Adrenal gland (tissue), 9 donors: ENCODE measurements at regions not wholly inside any gene's neighbourhood (a gene's known extent, or its start where the extent isn't known, plus 50 kb on each side); places are given as distances from the start of the nearest gene placed in this dataset.
"Not testable (repeated sequence)": the region's sequence is repeated elsewhere in the genome, so short reads cannot be mapped to it uniquely, and the experiment has no call there.

Experiments used
- DNase-seq, 7 donors: peaks; one replicate each; pipeline ENCODE4 v3.0.0-alpha.2; 2019 to 2020
- H3K27ac ChIP-seq, 5 donors: fragments of 200-600 bp; sonication (generic) in 4 of 5; 1 replicate in 3 of 5; 2 replicates in 2 of 5; pipeline versions ENCODE4 v1.5.1 to v1.8.0; 2016 to 2020; ENCODE audit warnings: mild to moderate bottlenecking in 1 of 5
- H3K27me3 ChIP-seq: fragments of 200-600 bp; 2 replicates; pipeline ENCODE4 v1.8.0; 2021
- H3K36me3 ChIP-seq, 2 donors: fragments of 200-600 bp; replicated peaks in 1 of 2; 1 replicate in 1 of 2; 2 replicates in 1 of 2; pipeline versions ENCODE4 v1.5.1 to v1.8.0; 2018 to 2022
- H3K4me1 ChIP-seq, 2 donors: fragments of 200-600 bp; replicated peaks in 1 of 2; 1 replicate in 1 of 2; 2 replicates in 1 of 2; pipeline versions ENCODE4 v1.5.1 to v1.8.0; 2018 to 2021
- H3K4me3 ChIP-seq, 4 donors: fragments of 200-600 bp; sonication (generic) in 3 of 4; one replicate each; pipeline ENCODE4 v1.5.1; 2016 to 2018
- H3K9me3 ChIP-seq, 3 donors: fragments of 200-600 bp; sonication (generic) in 1 of 3; replicated peaks in 1 of 3; 1 replicate in 2 of 3; 2 replicates in 1 of 3; pipeline versions ENCODE4 v1.5.1 to v1.8.0; 2016 to 2021
- CTCF ChIP-seq, 6 experiments: fragments of 450-650 bp in 4 of 6; fragments of 200-600 bp in 2 of 6; sonication (generic) in 1 of 6; IDR thresholded peaks; 1 replicate in 5 of 6; 2 replicates in 1 of 6; pipeline versions ENCODE4 v1.5.1 to v1.8.0; 2016 to 2021; ENCODE audit warnings: antibody characterized with exemption in 6 of 6, mild to moderate bottlenecking in 2 of 6, moderate library complexity in 1 of 6
- POLR2A ChIP-seq, 2 donors: fragments of 450-650 bp; IDR thresholded peaks; one replicate each; pipeline ENCODE4 v1.6.1; 2017; ENCODE audit warnings: antibody characterized with exemption in 2 of 2, mild to moderate bottlenecking in 2 of 2, moderate library complexity in 1 of 2
- WGBS, 4 donors: extraction: QIAGEN DNeasy Blood & Tissue Kit in 2 of 4; methylation state at CpG; one replicate each; pipeline versions ENCODE4 v1.1.5 to v1.1.7; 2013 to 2017; 5-methylcytosine and 5-hydroxymethylcytosine counted together
- intact Hi-C, 2 donors: fragments of 100-400 bp; cut with DNase I; formaldehyde crosslinking; loops; one replicate each; pipeline versions ENCODE4 v1.14.1 to v1.15.0; 2022 to 2023
- donor health status: healthy with polysubstance abuse.
- donor health status: Bipolar disorder and iron deficiency.
- donor health status: DM: yes; HTN: yes; CAD: no.
- donor health status: DM: no; HTN: no; CAD: no.
- donor health status: DM: no; HTN: no; CAD: no.

GRCh38 chr10:94251568-94251967 lies 111.2 kb downstream of the NOC3L start:
- no peak for DNase-seq
- Histone ChIP-seq H3K36me3 (no peaks in the 10 kb centered on the region), H3K4me3 (no peak overlapping the region), H3K9me3 (no peaks in the 10 kb centered on the region), H3K27ac (no peak overlapping the region), H3K4me1 (no peaks in the 10 kb centered on the region), H3K27me3 (no peaks in the 10 kb centered on the region)
- TF ChIP-seq POLR2A (IDR thresholded peaks at IDR 0.05) (no peak), CTCF (IDR thresholded peaks at IDR 0.05) (no peak)
- intact Hi-C loops: no loop called here
- WGBS, 4 donors: 74 to 94% (median 87%) methylated on average over 1 of the region's 1 CpG

GRCh38 chr10:94257407-94257806 lies 105.3 kb downstream of the NOC3L start:
- DNase-seq, intact Hi-C loops, H3K4me3 ChIP-seq, H3K36me3 ChIP-seq, H3K27ac ChIP-seq, H3K9me3 ChIP-seq, H3K27me3 ChIP-seq, H3K4me1 ChIP-seq: not testable (repeated sequence)
- WGBS, 4 donors: 88 to 99% (median 93%) methylated on average over 4 to 6 of the region's 6 CpGs

- DNase-seq: no peak
- H3K9me3 ChIP-seq: no peaks in the 10 kb centered on the region
- no peaks in the 10 kb centered on the region for H3K4me1 ChIP-seq
- intact Hi-C loops: no loop called here
- no peaks in the 10 kb centered on the region for H3K36me3 ChIP-seq
- TF ChIP-seq CTCF (IDR thresholded peaks at IDR 0.05) (no peak), POLR2A (IDR thresholded peaks at IDR 0.05) (no peak)
- no peaks in the 10 kb centered on the region for H3K27me3 ChIP-seq
- H3K4me3 ChIP-seq: no peak overlapping the region
- no peak overlapping the region for H3K27ac ChIP-seq
Measured at GRCh38 chr10:94260455-94260854, 102.3 kb downstream of the NOC3L start.

- intact Hi-C loops: no loop called here
- no peak overlapping the region for H3K27ac ChIP-seq
- TF ChIP-seq CTCF (IDR thresholded peaks at IDR 0.05) (no peak), POLR2A (IDR thresholded peaks at IDR 0.05) (no peak)
- no peak for DNase-seq
- H3K36me3 ChIP-seq: no peaks in the 10 kb centered on the region
- H3K9me3 ChIP-seq: no peaks in the 10 kb centered on the region
- H3K4me3 ChIP-seq: no peak overlapping the region
- no peaks in the 10 kb centered on the region for H3K4me1 ChIP-seq
- WGBS, 4 donors: 57 to 63% (median 63%) methylated on average over 3 of the region's 3 CpGs
- no peaks in the 10 kb centered on the region for H3K27me3 ChIP-seq
Measured at GRCh38 chr10:94264085-94264484, 98.7 kb downstream of the NOC3L start.

- Histone ChIP-seq H3K9me3 (no peaks in the 10 kb centered on the region), H3K27me3 (no peaks in the 10 kb centered on the region), H3K36me3 (no peaks in the 10 kb centered on the region), H3K4me1 (no peaks in the 10 kb centered on the region), H3K4me3 (no peak overlapping the region), H3K27ac (no peak overlapping the region)
- DNase-seq: no peak
- WGBS, 4 donors: 47 to 54% (median 51%) methylated on average over 2 of the region's 2 CpGs
- TF ChIP-seq POLR2A (IDR thresholded peaks at IDR 0.05) (no peak), CTCF (IDR thresholded peaks at IDR 0.05) (no peak)
- intact Hi-C loops: no loop called here
Measured at GRCh38 chr10:94266091-94266490, 96.6 kb downstream of the NOC3L start.
